ENCODE measurements at regions not wholly inside any gene's neighbourhood (a gene's known extent, or its start where the extent isn't known, plus 50 kb on each side); places are given as distances from the start of the nearest gene placed in this dataset.
"Not testable (repeated sequence)": the region's sequence is repeated elsewhere in the genome, so short reads cannot be mapped to it uniquely, and the experiment has no call there.

GRCh38 chr17:51387986-51388385, 127.6 kb downstream of the UTP18 start:
- DNase-seq (ENCODE audit: low read depth): no peak

GRCh38 chr17:51389875-51390274, 129.5 kb downstream of the UTP18 start:
- DNase-seq (ENCODE audit: low read depth): no peak

GRCh38 chr17:51391982-51392654, 131.8 kb downstream of the UTP18 start:
- no peak for DNase-seq (ENCODE audit: low read depth)

GRCh38 chr17:51395621-51396020, 135.3 kb downstream of the UTP18 start:
- DNase-seq (ENCODE audit: low read depth): no peak

- no peak for DNase-seq (ENCODE audit: low read depth)
These were observed 137.2 kb downstream of the UTP18 start for GRCh38 chr17:51397361-51398127.

- no peak for DNase-seq (ENCODE audit: low read depth)
These were observed 137.8 kb downstream of the UTP18 start for GRCh38 chr17:51398128-51398525.

GRCh38 chr17:51398687-51399086, 138.3 kb downstream of the UTP18 start:
- DNase-seq (ENCODE audit: low read depth): no peak

GRCh38 chr17:51401279-51401678, 140.9 kb downstream of the UTP18 start:
- no peak for DNase-seq (ENCODE audit: low read depth)

- no peak for DNase-seq (ENCODE audit: low read depth)
These were observed 142.6 kb downstream of the UTP18 start for GRCh38 chr17:51402899-51403298.

- DNase-seq (ENCODE audit: low read depth): no peak
These were observed 147.2 kb downstream of the UTP18 start for GRCh38 chr17:51407576-51407975.

GRCh38 chr17:51419476-51419875, 159.1 kb downstream of the UTP18 start:
- DNase-seq (ENCODE audit: low read depth): no peak

- no peak for DNase-seq (ENCODE audit: low read depth)
These were observed 161.2 kb downstream of the UTP18 start for GRCh38 chr17:51421525-51421924.

- no peak for DNase-seq (ENCODE audit: low read depth)
These were observed 162.3 kb downstream of the UTP18 start for GRCh38 chr17:51422634-51423033.

- DNase-seq (ENCODE audit: low read depth): no peak
These were observed 163.2 kb downstream of the UTP18 start for GRCh38 chr17:51423421-51424160.

- DNase-seq (ENCODE audit: low read depth): no peak
These were observed 165.4 kb downstream of the UTP18 start for GRCh38 chr17:51425773-51426172.

- DNase-seq (ENCODE audit: low read depth): peak; percentile 31
These were observed 167.0 kb downstream of the UTP18 start for GRCh38 chr17:51427323-51427811.

GRCh38 chr17:51427856-51428255, 167.5 kb downstream of the UTP18 start:
- DNase-seq (ENCODE audit: low read depth): peak; percentile 70

GRCh38 chr17:51428668-51429495, 168.5 kb downstream of the UTP18 start:
- DNase-seq (ENCODE audit: low read depth): no peak

GRCh38 chr17:51429938-51430337, 169.6 kb downstream of the UTP18 start:
- not testable (repeated sequence) for DNase-seq (ENCODE audit: low read depth)

- DNase-seq (ENCODE audit: low read depth): no peak
These were observed 170.2 kb downstream of the UTP18 start for GRCh38 chr17:51430591-51430990.

- DNase-seq (ENCODE audit: low read depth): no peak
These were observed 174.3 kb downstream of the UTP18 start for GRCh38 chr17:51434434-51435170.

Measured in T follicular helper cell (primary cell).